ENCODE measurements at regions not wholly inside any gene's neighbourhood (a gene's known extent, or its start where the extent isn't known, plus 50 kb on each side); places are given as distances from the start of the nearest gene placed in this dataset.

GRCh38 chr10:131452926-131453720, 141.6 kb upstream of the TCERG1L start:
- DNase-seq (ENCODE audit: extremely low read depth, low read depth) = no peak
- no peak for TF ChIP-seq CTCF (IDR thresholded peaks at IDR 0.05; ENCODE audit: low read depth, low read length)

- no peak for DNase-seq (ENCODE audit: extremely low read depth, low read depth)
- peak; percentile 65 for TF ChIP-seq CTCF (IDR thresholded peaks at IDR 0.05; ENCODE audit: low read depth, low read length)
Measured at GRCh38 chr10:131453721-131454634, 142.5 kb upstream of the TCERG1L start.

- TF ChIP-seq CTCF (IDR thresholded peaks at IDR 0.05; ENCODE audit: low read depth, low read length) = no peak
- DNase-seq (ENCODE audit: extremely low read depth, low read depth) = no peak
Measured at GRCh38 chr10:131456411-131456810, 144.9 kb upstream of the TCERG1L start.

- no peak for DNase-seq (ENCODE audit: extremely low read depth, low read depth)
- TF ChIP-seq CTCF (IDR thresholded peaks at IDR 0.05; ENCODE audit: low read depth, low read length) = no peak
Measured at GRCh38 chr10:131461093-131461492, 149.6 kb upstream of the TCERG1L start.

GRCh38 chr10:131464789-131465188, 153.3 kb upstream of the TCERG1L start:
- DNase-seq (ENCODE audit: extremely low read depth, low read depth) = no peak
- TF ChIP-seq CTCF (IDR thresholded peaks at IDR 0.05; ENCODE audit: low read depth, low read length) = no peak

GRCh38 chr10:131469551-131469950, 158.0 kb upstream of the TCERG1L start:
- DNase-seq (ENCODE audit: extremely low read depth, low read depth) = no peak
- no peak for TF ChIP-seq CTCF (IDR thresholded peaks at IDR 0.05; ENCODE audit: low read depth, low read length)

- no peak for TF ChIP-seq CTCF (IDR thresholded peaks at IDR 0.05; ENCODE audit: low read depth, low read length)
Measured at GRCh38 chr10:131473645-131474044, 162.1 kb upstream of the TCERG1L start.

More at GRCh38 chr10:131473645-131474044, 162.1 kb upstream of the TCERG1L start:
- no peak for DNase-seq (ENCODE audit: extremely low read depth, low read depth)
